PC-3 (cell line): ENCODE measurements at regions not wholly inside any gene's neighbourhood (a gene's known extent, or its start where the extent isn't known, plus 50 kb on each side); places are given as distances from the start of the nearest gene placed in this dataset.

ENCODE experiments used
- CTCF ChIP-seq: fragments of 300-600 bp; sonication (generic); conservative IDR thresholded peaks from 2 replicates; pipeline ENCODE4 v1.5.1; 2017; ENCODE audit warnings: antibody characterized with exemption, low read depth, mild to moderate bottlenecking, low read length
- EZH2 ChIP-seq: fragments of 300-600 bp; sonication (generic); IDR thresholded peaks from one replicate; pipeline ENCODE4 v1.6.1; 2017; ENCODE audit warnings: antibody characterized with exemption, mild to moderate bottlenecking, low read length; ENCODE audit not compliant: unreplicated experiment

GRCh38 chr5:103360475-103360874 is 101.9 kb downstream of the MACIR start:
- TF ChIP-seq CTCF = no peak
- TF ChIP-seq EZH2 = no peak
